GM03348 (cell line): ENCODE measurements at regions not wholly inside any gene's neighbourhood (a gene's known extent, or its start where the extent isn't known, plus 50 kb on each side); places are given as distances from the start of the nearest gene placed in this dataset.

Experiments
- DNase-seq: peaks from one replicate; pipeline ENCODE4 v3.0.0; 2012; ENCODE audit warnings: low spot score

DNA sequence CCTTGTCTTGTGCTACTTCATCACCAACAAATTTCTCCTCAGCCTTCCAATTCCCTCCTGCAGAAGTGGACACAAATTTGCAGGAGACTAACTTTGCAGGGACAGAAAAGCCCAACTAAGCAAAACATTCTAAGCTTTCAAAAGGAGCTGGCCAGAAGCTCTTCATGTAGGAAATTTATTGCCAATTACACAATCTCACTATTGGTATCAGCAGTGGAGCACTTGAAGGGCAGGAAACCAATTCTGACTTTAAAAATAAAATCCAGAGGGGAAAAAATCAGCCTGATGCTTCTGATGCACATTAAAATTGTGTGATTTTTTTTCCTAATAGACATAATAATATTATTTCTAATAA lies 193.3 kb downstream of the LY86 start:
- no peak for DNase-seq

DNA sequence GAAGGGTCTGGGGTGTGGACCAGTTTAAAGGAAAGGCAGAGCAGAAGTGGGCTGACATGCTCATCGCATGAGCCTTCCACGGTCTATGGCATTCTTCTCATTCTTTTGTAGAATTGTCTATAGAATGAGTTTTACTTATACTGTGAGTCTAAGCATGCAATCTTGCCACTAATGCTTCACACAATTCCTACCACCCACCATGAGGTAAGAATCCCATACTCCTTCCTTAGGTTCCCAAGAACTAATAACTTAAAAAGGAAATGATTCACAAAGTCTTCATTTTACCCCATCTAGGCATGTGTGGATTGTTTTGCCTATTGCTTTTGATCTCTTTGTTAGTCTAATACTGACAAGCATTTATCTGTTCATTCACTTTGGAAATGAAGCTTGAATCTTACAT lies 195.2 kb downstream of the LY86 start:
- no peak for DNase-seq

DNA sequence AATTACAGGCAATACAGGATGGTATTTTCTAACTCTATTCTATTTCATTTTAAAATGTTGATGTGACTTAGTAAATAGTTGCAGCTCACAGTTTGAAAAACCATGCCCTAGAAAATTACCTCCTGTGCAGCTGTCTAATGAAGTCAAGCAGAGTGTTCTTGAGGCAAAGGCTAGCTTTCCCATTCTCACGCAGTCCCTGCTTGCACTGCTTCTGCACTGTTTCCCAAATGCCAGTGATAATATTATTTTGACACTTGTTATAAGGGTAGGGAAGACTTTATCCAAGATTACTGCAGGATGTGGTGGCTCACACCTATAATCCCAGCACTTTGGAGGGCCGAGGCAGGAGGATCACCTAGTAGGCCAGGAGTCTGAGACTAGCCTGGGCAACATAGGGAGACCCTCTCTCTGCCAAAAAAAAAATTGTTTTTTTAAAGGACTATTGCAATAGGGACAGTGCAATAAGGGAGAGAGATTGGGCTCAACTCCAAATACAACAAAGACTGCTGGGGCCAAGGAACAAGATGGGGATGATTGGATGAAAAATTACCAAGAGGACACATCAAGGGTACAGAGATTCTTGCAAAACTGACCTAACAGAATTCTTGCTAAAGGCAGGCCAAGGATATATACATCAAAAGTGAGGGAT lies 196.1 kb downstream of the LY86 start:
- no peak for DNase-seq

- DNase-seq = no peak
These were observed 196.6 kb downstream of the LY86 start for GRCh38 chr6:6785163-6785521.

DNA sequence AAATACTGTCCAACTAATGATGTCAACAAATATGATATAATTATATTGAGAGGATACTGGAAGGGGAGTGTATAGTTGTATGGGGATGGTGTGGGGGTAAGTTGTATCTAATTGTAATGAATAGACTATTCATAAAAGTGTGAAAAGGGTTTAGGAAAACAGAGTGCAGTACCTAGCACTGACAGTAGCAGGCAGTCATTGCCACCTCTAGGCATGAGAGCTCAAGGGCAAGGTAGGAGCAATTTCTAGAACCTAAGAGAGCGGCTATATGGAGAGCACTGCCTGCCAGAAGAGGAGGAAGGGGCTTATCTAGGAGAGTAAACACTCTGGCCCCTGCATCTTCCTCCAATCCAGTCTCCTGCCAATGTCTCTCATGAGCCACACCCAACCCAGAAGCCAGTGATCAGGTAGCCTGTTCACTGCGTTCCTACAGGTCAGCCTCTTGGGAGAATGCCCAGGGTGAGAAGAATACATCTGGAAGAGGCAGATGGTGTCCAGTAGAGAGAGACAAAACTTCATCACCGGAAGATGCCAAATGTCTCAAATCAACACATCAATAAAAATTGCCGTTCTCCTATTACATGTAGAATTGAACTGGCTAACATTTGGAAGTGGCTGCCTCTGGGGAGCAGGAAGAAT lies 200.0 kb downstream of the LY86 start:
- no peak for DNase-seq

- DNase-seq = no peak
These were observed 201.9 kb downstream of the LY86 start for GRCh38 chr6:6790393-6790792.

- DNase-seq = no peak
These were observed 202.4 kb downstream of the LY86 start for GRCh38 chr6:6790891-6791290.

DNA sequence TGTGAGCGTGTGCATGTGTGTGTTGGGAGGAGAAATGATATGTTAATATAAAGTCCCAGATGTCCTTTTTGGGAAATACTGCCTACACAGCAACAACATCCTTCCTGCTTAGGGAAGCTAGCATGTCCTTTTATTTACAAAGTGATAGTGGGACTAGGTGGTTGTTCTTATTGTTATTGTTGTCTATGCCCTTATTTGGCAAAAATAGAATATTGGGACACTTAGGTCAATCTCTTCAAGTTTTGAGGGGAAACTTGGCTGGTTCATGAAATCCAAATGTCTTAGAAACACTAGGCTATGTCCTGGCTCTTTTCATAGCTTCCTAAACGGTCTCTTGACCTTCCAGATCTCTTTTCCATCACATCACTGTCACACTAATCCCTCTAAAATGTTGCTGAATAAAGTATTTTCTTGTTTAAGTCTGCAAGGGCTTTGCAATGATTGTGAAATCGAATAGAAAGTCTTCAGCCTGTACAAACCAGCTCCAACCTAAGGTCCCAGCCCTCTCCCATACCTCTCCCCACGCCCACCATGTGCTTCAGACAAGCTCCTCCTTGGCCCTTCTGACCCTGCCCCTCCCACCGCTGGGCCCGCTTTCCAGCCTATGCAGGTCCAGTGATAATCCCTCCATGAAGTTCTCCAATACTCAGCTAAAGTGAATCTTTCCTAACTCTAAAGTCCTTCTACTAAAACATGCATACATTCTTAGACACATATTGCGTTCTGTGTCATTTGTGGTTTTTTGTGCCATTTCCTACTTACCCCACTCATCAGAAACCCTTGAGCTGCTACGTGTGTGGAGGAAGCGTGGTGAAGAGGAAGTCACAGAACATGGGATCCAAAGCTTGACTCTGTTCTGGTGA lies 205.1 kb downstream of the LY86 start:
- no peak for DNase-seq

DNA sequence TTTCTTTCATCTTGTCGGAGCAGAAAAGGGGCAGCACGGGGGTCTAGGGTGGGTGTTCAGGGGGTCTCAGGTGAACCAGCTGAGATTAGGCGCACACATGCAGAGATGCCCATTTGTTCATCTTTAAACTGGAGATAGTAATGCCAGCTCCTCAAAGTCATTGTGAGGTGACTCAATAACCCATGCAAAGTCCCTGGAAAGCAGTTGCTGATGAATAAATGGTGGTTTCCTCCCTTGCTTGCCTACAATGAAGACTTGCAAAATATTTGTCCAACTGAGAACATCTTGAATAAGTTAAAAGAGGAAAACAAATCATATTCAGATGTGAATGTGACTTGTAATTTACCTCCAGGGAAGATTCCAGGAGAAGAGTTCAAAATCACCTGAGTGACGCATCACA lies 206.9 kb downstream of the LY86 start:
- DNase-seq = no peak

DNA sequence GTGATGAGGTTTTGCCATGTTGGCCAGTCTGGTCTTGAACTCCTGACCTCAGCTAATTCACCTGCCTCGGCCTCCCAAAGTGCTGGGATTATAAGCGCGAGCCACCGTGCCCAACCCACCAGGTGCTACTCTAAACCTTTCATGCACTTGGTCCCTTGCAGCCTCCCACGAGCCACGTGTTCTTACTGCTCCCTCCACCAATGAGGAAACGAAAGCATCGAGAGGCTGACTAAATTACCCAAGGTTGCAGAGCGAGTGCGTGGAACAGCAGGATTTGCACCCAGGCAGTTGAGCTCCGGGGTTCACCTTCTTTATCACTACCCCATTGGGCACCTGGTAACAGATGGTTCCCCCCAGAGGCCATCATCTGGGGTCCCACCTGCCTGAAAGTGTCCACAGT lies 208.3 kb downstream of the LY86 start:
- DNase-seq = no peak

DNA sequence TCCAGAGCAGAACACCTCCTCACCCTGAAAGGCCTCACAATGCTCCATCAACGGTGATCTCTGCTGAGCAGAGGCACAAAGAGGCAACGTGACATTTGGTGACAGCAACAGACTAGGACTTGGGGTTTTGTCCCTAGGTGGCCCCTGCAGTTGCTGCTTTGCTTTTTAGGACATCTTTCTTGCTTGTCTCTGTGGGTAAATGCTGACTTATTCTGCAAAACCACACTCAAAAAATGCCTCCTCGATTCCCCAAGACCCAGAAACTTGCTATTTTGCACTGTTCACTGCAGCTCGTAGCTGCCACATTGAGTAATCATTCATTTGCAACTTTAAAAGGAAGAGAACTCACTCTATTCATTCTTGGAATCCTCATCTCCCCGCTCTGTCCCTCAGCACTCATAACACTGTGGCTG lies 209.9 kb downstream of the LY86 start:
- DNase-seq = no peak

DNA sequence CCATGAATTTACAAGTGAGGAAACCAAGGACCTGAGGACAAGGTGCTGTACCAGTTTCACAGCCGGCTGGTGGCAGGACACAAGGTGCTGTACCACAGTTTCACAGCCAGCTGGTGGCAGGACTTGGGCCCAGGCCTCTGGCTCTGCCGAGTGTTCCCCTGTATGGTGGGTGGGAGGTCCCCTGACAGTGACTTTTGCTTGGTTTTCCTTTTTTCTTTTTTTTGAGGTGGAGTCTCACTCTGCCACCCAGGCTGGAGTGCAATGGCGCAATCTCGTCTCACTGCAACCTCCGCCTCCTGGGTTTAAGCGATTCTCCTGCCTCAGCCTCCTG lies 212.4 kb downstream of the LY86 start:
- no peak for DNase-seq

GRCh38 chr6:6801635-6802218 lies 213.2 kb downstream of the LY86 start:
- no peak for DNase-seq

GRCh38 chr6:6803180-6803977 lies 214.9 kb downstream of the LY86 start:
- no peak for DNase-seq

DNA sequence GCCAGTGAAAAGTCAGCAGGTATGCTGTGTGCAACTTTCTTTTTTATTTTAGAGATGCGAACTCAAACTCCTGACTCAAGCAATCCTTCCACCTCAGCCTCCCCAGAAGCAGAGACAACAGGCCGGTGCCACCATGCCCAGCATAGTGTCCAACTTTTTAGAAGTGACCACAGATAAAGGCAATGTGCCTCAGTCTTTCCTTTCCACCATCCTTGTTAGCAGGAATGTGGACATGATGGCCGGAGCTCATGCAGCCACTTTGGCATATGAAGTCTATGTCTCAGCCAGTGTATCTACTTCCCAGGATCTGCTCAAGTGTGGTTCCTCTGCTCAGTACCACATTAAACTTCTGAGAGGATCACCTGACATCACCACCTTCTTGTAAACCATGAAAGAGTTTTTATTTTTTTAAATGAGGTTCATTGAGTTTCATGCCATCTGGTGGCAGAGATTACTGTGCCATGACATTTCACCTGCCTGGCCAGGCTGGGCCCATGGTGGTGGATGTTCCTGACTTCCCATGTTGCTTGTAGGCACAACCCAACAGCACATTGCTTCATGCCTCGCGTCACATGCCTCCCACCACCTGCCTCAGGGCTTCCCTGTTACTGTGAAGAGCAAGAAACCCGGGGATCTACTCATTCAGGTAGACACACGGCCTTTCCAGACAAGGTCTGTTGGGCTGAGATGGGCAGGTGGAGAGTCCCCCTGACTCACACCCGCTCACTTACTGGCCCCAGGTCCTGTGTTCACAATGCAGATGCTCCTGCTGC lies 216.5 kb downstream of the LY86 start:
- no peak for DNase-seq

DNA sequence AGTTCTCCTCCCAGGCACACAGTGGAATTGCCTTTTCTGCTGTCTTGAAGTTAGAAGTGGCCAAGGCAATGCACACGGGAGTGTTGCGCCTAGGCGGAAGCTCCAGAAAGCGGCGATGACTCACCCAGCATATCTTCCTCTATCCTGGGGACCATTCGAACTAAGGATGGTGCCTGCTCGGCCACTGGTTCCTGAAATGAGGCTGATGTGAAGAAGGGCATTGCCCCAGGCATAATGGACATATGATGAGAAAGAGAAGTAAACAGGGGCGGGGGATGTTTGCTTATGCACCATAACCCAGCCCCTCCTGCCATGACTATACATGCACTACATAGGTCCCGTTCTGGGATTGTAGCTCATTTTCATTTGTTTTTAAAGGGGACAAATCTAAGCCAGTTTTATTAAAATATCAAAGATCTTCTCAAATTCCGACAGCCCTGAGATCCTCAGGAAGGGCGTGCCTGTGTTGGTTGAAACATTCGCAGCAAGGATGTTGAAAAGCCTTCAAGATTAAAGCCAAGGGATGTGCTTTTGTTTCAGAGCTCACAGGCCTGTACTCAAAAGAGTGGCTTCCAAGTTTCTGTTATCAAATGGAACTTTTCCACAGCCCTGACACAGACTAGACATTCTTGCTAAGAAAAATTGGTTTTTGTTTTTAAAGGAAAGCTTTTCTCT lies 218.5 kb downstream of the LY86 start:
- no peak for DNase-seq

GRCh38 chr6:6808343-6808742 lies 219.8 kb downstream of the LY86 start:
- DNase-seq = no peak

- DNase-seq = no peak
These were observed 220.4 kb downstream of the LY86 start for GRCh38 chr6:6808915-6809314.

- DNase-seq = no peak
These were observed 222.2 kb downstream of the LY86 start for GRCh38 chr6:6810727-6811126.

- DNase-seq = peak; percentile 34
These were observed 222.8 kb downstream of the LY86 start for GRCh38 chr6:6811128-6812009.
